Astrocyte (in vitro differentiated cells and primary cell): ENCODE measurements at regions not wholly inside any gene's neighbourhood (a gene's known extent, or its start where the extent isn't known, plus 50 kb on each side); places are given as distances from the start of the nearest gene placed in this dataset.

Experiments used
- DNase-seq: peaks from one replicate; pipeline ENCODE4 v3.0.0-alpha.2; 2010; ENCODE audit warnings: low read depth
- FAIRE-seq: peaks from 2 replicates; lab custom pipeline; 2011; peaks lifted over from hg19 to GRCh38; lab: Jason Lieb, UNC
- H2AFZ ChIP-seq: 2 replicates; pipeline ENCODE4 v1.6.0; 2012; ENCODE audit warnings: low read depth, low read length, inconsistent platforms
- H3K27ac ChIP-seq: 2 replicates; pipeline ENCODE4 v1.5.1; 2011; ENCODE audit warnings: low read depth, low read length, inconsistent platforms
- H3K27me3 ChIP-seq: 2 replicates; pipeline ENCODE4 v1.6.0; 2011; ENCODE audit warnings: low read length, inconsistent platforms; ENCODE audit not compliant: insufficient read depth
- H3K36me3 ChIP-seq: 2 replicates; pipeline ENCODE4 v1.5.1; 2011; ENCODE audit warnings: low read length, inconsistent platforms; ENCODE audit not compliant: insufficient read depth
- H3K4me1 ChIP-seq: 2 replicates; pipeline ENCODE4 v1.5.1; 2011; ENCODE audit warnings: low read length, inconsistent platforms; ENCODE audit not compliant: insufficient read depth
- H3K4me2 ChIP-seq: 2 replicates; pipeline ENCODE4 v1.6.0; 2012; ENCODE audit warnings: low read length, inconsistent platforms
- H3K4me3 ChIP-seq: 2 replicates; pipeline ENCODE4 v1.5.1; 2011; ENCODE audit warnings: low read depth, mild to moderate bottlenecking, low read length, inconsistent platforms; ENCODE audit not compliant: insufficient read depth
- H3K79me2 ChIP-seq: 2 replicates; pipeline ENCODE4 v1.6.0; 2012; ENCODE audit warnings: mild to moderate bottlenecking, low read length, inconsistent platforms; ENCODE audit not compliant: insufficient read depth
- H3K9ac ChIP-seq: 2 replicates; pipeline ENCODE4 v1.6.0; 2012; ENCODE audit warnings: mild to moderate bottlenecking, low read length, inconsistent platforms
- H3K9me3 ChIP-seq: 2 replicates; pipeline ENCODE4 v1.5.1; 2012; ENCODE audit warnings: low read depth, mild to moderate bottlenecking, low read length, inconsistent platforms; ENCODE audit not compliant: insufficient read depth
- H4K20me1 ChIP-seq: 2 replicates; pipeline ENCODE4 v1.6.0; 2012; ENCODE audit warnings: low read length, inconsistent platforms; ENCODE audit not compliant: insufficient read depth
- H3K27ac Mint-ChIP-seq: one replicate; pipeline ENCODE4 v1.8.0; 2021; ENCODE audit warnings: mild to moderate bottlenecking, mixed read lengths; ENCODE audit not compliant: unreplicated experiment
- H3K27me3 Mint-ChIP-seq: one replicate; pipeline ENCODE4 v1.8.0; 2021; ENCODE audit warnings: low read depth, mixed read lengths; ENCODE audit not compliant: unreplicated experiment
- H3K36me3 Mint-ChIP-seq: one replicate; pipeline ENCODE4 v1.8.0; 2021; ENCODE audit warnings: low read depth, mixed read lengths; ENCODE audit not compliant: unreplicated experiment
- H3K4me1 Mint-ChIP-seq: one replicate; pipeline ENCODE4 v1.8.0; 2021; ENCODE audit warnings: low read depth, mixed read lengths; ENCODE audit not compliant: unreplicated experiment
- H3K4me3 Mint-ChIP-seq: one replicate; pipeline ENCODE4 v1.8.0; 2021; ENCODE audit warnings: mild to moderate bottlenecking, moderate library complexity, mixed read lengths; ENCODE audit not compliant: unreplicated experiment
- H3K9me3 Mint-ChIP-seq: one replicate; pipeline ENCODE4 v1.8.0; 2021; ENCODE audit warnings: mild to moderate bottlenecking, mixed read lengths; ENCODE audit not compliant: unreplicated experiment
- EZH2 ChIP-seq: IDR thresholded peaks from 2 replicates; pipeline ENCODE4 v1.6.1; 2012; ENCODE audit warnings: mild to moderate bottlenecking, low read length, inconsistent platforms; ENCODE audit not compliant: insufficient read depth
- TF ChIP-seq, protein P1 (sequence below): IDR thresholded peaks from 2 replicates; pipeline ENCODE4 v1.5.1; 2011; ENCODE audit warnings: low read depth, mild to moderate bottlenecking, inconsistent platforms, low read length, moderate library complexity; ENCODE audit not compliant: insufficient read depth

DNA sequence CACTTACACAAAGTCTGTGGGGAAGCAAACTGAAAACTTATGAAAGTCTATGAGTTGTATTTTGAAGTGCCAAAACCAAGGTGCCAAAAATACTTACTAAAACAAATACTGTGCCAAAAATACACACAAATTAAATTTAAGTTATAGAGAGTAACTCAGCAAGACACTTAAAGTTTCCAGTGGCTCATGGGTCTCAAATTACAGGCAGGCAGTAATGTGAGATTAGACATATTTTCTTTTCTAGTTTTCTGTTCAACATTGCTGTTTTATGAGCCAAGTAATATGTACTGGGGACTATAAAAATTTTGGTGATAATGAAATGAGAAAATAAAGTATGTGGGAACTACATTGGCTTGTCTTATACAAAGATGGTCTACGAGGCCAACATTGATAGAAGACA lies 172.2 kb upstream of the SNX2 start:
- Histone ChIP-seq H3K4me3 (no peak overlapping the region), H4K20me1 (no peaks in the 10 kb centered on the region), H3K9me3 (peaks cover 5% of the 10 kb centered on the region), H3K27me3 (no peaks in the 10 kb centered on the region), H3K79me2 (no peaks in the 10 kb centered on the region), H3K27ac (no peak overlapping the region), H3K36me3 (no peaks in the 10 kb centered on the region), H3K4me1 (no peaks in the 10 kb centered on the region), H3K4me2 (no peak overlapping the region), H2AFZ (no peak overlapping the region), H3K9ac (no peak overlapping the region)
- TF ChIP-seq, protein P1, sequence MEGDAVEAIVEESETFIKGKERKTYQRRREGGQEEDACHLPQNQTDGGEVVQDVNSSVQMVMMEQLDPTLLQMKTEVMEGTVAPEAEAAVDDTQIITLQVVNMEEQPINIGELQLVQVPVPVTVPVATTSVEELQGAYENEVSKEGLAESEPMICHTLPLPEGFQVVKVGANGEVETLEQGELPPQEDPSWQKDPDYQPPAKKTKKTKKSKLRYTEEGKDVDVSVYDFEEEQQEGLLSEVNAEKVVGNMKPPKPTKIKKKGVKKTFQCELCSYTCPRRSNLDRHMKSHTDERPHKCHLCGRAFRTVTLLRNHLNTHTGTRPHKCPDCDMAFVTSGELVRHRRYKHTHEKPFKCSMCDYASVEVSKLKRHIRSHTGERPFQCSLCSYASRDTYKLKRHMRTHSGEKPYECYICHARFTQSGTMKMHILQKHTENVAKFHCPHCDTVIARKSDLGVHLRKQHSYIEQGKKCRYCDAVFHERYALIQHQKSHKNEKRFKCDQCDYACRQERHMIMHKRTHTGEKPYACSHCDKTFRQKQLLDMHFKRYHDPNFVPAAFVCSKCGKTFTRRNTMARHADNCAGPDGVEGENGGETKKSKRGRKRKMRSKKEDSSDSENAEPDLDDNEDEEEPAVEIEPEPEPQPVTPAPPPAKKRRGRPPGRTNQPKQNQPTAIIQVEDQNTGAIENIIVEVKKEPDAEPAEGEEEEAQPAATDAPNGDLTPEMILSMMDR, result no peak
- FAIRE-seq (no peak), DNase-seq (no peak)
- peaks cover 22% of the 10 kb centered on the region for H3K9me3 Mint-ChIP-seq
- H3K4me3 Mint-ChIP-seq, result no peak overlapping the region
- H3K36me3 Mint-ChIP-seq, result no peaks in the 10 kb centered on the region
- peaks cover 1% of the 10 kb centered on the region for H3K4me1 Mint-ChIP-seq
- H3K27ac Mint-ChIP-seq, result no peak overlapping the region
- H3K27me3 Mint-ChIP-seq, result no peaks in the 10 kb centered on the region

DNA sequence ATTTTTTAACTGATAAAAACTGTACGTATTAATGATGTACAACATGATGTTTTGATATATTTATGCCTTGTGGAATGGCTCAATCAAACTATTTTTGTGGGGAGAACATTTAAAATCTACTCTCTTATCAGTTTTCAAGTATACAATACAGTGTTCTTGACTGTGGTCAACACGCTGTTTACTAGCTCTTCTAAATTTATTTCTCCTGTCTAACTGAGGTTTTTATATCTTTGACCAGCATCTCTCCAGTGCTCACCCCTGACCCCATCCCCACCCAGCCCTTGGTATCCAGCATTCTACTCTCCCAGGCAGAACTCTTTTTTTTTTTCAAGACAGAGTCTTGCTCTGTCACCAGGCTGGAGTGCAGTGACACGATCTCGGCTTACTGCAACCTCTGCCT lies 169.6 kb upstream of the SNX2 start:
- Histone ChIP-seq H2AFZ (no peak overlapping the region), H3K9me3 (peaks cover 5% of the 10 kb centered on the region), H4K20me1 (no peaks in the 10 kb centered on the region), H3K4me1 (no peaks in the 10 kb centered on the region), H3K4me3 (no peak overlapping the region), H3K27ac (no peak overlapping the region), H3K4me2 (no peak overlapping the region), H3K36me3 (no peaks in the 10 kb centered on the region), H3K9ac (no peak overlapping the region), H3K79me2 (no peaks in the 10 kb centered on the region), H3K27me3 (no peaks in the 10 kb centered on the region)
- no peak overlapping the region for H3K27ac Mint-ChIP-seq
- DNase-seq, result no peak
- H3K27me3 Mint-ChIP-seq, result no peaks in the 10 kb centered on the region
- H3K4me1 Mint-ChIP-seq, result peaks cover 3% of the 10 kb centered on the region
- peaks cover 7% of the 10 kb centered on the region for H3K9me3 Mint-ChIP-seq
- no peak overlapping the region for H3K4me3 Mint-ChIP-seq
- no peak for FAIRE-seq
- no peaks in the 10 kb centered on the region for H3K36me3 Mint-ChIP-seq
- TF ChIP-seq, protein P1, result no peak
- no peak for TF ChIP-seq EZH2

DNA sequence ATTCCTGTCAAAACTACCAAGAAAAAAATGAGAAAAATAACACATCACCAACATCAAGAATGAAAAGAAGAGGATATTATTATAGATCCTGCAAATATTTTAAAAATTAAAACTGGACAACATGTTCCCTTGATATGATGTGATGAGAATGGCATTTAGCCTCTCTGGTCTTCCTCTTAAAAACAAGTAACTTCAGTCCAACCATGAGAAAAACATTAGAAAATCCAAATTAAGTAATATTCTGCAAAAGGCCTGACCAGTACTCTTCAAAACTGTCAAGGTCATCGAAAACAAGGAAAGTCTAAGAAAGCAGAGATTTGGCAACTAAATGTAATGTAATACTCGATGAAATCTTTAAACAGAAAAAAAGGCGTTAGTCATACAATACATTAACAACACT lies 167.1 kb upstream of the SNX2 start:
- Mint-ChIP-seq H3K4me3 (no peak overlapping the region), H3K36me3 (no peaks in the 10 kb centered on the region), H3K9me3 (no peaks in the 10 kb centered on the region), H3K27ac (no peak overlapping the region), H3K4me1 (peaks cover 8% of the 10 kb centered on the region), H3K27me3 (no peaks in the 10 kb centered on the region)
- no peak overlapping the region for H2AFZ ChIP-seq
- no peaks in the 10 kb centered on the region for H3K9me3 ChIP-seq
- H3K9ac ChIP-seq, result no peak overlapping the region
- H3K4me2 ChIP-seq, result no peak overlapping the region
- DNase-seq, result no peak
- no peak overlapping the region for H3K4me3 ChIP-seq
- H3K79me2 ChIP-seq, result no peaks in the 10 kb centered on the region
- FAIRE-seq, result no peak
- peaks cover 4% of the 10 kb centered on the region for H3K4me1 ChIP-seq
- H4K20me1 ChIP-seq, result no peaks in the 10 kb centered on the region
- H3K27ac ChIP-seq, result no peak overlapping the region
- no peak for TF ChIP-seq EZH2
- TF ChIP-seq, protein P1, result no peak
- no peaks in the 10 kb centered on the region for H3K36me3 ChIP-seq
- no peaks in the 10 kb centered on the region for H3K27me3 ChIP-seq
